ENCODE measurements at regions not wholly inside any gene's neighbourhood (a gene's known extent, or its start where the extent isn't known, plus 50 kb on each side); places are given as distances from the start of the nearest gene placed in this dataset.

DNA sequence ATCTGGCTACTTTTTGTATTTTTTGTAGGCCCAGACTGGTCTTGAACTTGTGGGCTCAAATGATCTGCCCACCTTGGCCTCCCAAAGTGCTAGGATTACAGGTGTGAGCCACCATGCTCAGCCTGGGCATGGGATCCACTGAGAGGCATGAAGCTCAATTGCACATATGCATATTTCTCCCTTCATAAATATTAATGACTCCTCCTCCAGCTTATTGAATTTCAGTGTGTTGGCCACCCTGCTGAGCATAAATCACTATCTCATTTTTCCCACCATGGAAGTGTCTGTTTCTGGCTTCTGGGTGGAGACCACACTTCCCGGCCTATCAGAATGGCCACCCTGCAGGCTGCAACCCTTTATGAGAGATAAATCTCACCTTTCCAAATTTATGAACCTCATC is 53.6 kb upstream of the KIF16B start:
- TF ChIP-seq USF1 (IDR thresholded peaks at IDR 0.05; ENCODE audit: borderline replicate concordance, low read depth), result no peak
- TF ChIP-seq SIN3A (IDR thresholded peaks at IDR 0.05; ENCODE audit: borderline replicate concordance, low read depth, low read length), result no peak
- TF ChIP-seq RCOR1 (IDR thresholded peaks at IDR 0.05; ENCODE audit: low read length), result no peak
- no peak for TF ChIP-seq POLR2AphosphoS5 (IDR thresholded peaks at IDR 0.05; ENCODE audit: low read depth, low read length)
- no peak for TF ChIP-seq FOSL2 (IDR thresholded peaks at IDR 0.05; ENCODE audit: borderline replicate concordance, low read depth)
- TF ChIP-seq, protein P1, sequence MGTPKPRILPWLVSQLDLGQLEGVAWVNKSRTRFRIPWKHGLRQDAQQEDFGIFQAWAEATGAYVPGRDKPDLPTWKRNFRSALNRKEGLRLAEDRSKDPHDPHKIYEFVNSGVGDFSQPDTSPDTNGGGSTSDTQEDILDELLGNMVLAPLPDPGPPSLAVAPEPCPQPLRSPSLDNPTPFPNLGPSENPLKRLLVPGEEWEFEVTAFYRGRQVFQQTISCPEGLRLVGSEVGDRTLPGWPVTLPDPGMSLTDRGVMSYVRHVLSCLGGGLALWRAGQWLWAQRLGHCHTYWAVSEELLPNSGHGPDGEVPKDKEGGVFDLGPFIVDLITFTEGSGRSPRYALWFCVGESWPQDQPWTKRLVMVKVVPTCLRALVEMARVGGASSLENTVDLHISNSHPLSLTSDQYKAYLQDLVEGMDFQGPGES (IDR thresholded peaks at IDR 0.05; ENCODE audit: low read depth, low read length), result no peak
- TF ChIP-seq GATA2 (CRISPR knock-in tag; IDR thresholded peaks at IDR 0.05), result no peak
- no peak for TF ChIP-seq FOXM1 (IDR thresholded peaks at IDR 0.05; ENCODE audit: low read depth)
- TF ChIP-seq TAF1 (IDR thresholded peaks at IDR 0.05; ENCODE audit: borderline replicate concordance, low read depth, low read length), result no peak
- no peak for TF ChIP-seq TCF12 (IDR thresholded peaks at IDR 0.05)
- TF ChIP-seq YY1 (IDR thresholded peaks at IDR 0.05; ENCODE audit: low read depth), result no peak
- no peak for TF ChIP-seq EZH2phosphoT487 (IDR thresholded peaks at IDR 0.05; ENCODE audit: borderline replicate concordance, low read depth)
- TF ChIP-seq RXRA (IDR thresholded peaks at IDR 0.05; ENCODE audit: borderline replicate concordance, low read depth), result no peak
- TF ChIP-seq RAD21 (IDR thresholded peaks at IDR 0.05; ENCODE audit: low read length), result no peak
- TF ChIP-seq, protein P2, sequence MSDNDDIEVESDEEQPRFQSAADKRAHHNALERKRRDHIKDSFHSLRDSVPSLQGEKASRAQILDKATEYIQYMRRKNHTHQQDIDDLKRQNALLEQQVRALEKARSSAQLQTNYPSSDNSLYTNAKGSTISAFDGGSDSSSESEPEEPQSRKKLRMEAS (IDR thresholded peaks at IDR 0.05; ENCODE audit: low read depth), result no peak
- TF ChIP-seq SMC3 (IDR thresholded peaks at IDR 0.05; ENCODE audit: low read depth, low read length), result no peak
- ChIA-PET CTCF (no interaction called here), POLR2A (no interaction called here)
- H3K9me2 ChIP-seq, result no peaks in the 10 kb centered on the region
- no peak overlapping the region for H3K27ac ChIP-seq (ENCODE audit: low read depth in 2 of 2, low read length in 1 of 2)
- no peaks in the 10 kb centered on the region for H3K36me3 ChIP-seq (replicated peaks in 1 of 2; ENCODE audit: control insufficient read depth in 1 of 2, insufficient read depth in 2 of 2, low read length in 1 of 2)
- no peak overlapping the region for H3K9ac ChIP-seq
- H3K9me3 ChIP-seq, result no peaks in the 10 kb centered on the region; the same call in 1 of the 2 replicates
- H2AFZ ChIP-seq (ENCODE audit: low read depth), result no peak overlapping the region
- no peak for DNase-seq
- no peaks in the 10 kb centered on the region for H3K4me1 ChIP-seq (ENCODE audit: control insufficient read depth in 1 of 2, insufficient read depth in 2 of 2, low read depth in 1 of 2, low read length in 1 of 2)
- no peaks in the 10 kb centered on the region for H3K79me2 ChIP-seq (ENCODE audit: insufficient read depth)
- no peak overlapping the region for H3K4me3 ChIP-seq (ENCODE audit: low read depth in 2 of 2, low read length in 1 of 2)
- WGBS (ENCODE audit: low lambda C conversion rate), result 58% methylated on average over 1 of the region's 1 CpG
- no peak overlapping the region for H3K4me2 ChIP-seq
- H3K27me3 ChIP-seq (ENCODE audit: insufficient read depth), result no peaks in the 10 kb centered on the region
- no peaks in the 10 kb centered on the region for H4K20me1 ChIP-seq (ENCODE audit: insufficient read depth)
- H3F3A ChIP-seq (replicated peaks; ENCODE audit: insufficient read depth), result no peaks in the 10 kb centered on the region

- no peak for DNase-seq
- Histone ChIP-seq H3F3A (replicated peaks; ENCODE audit: insufficient read depth) (no peaks in the 10 kb centered on the region), H3K4me1 (ENCODE audit: control insufficient read depth in 1 of 2, insufficient read depth in 2 of 2, low read depth in 1 of 2, low read length in 1 of 2) (no peaks in the 10 kb centered on the region), H3K36me3 (replicated peaks in 1 of 2; ENCODE audit: control insufficient read depth in 1 of 2, insufficient read depth in 2 of 2, low read length in 1 of 2) (no peaks in the 10 kb centered on the region), H3K4me2 (no peak overlapping the region), H3K9me2 (no peaks in the 10 kb centered on the region), H3K9me3 (no peaks in the 10 kb centered on the region; the same call in 1 of the 2 replicates), H4K20me1 (ENCODE audit: insufficient read depth) (no peaks in the 10 kb centered on the region), H3K27ac (ENCODE audit: low read depth in 2 of 2, low read length in 1 of 2) (no peak overlapping the region), H3K79me2 (ENCODE audit: insufficient read depth) (no peaks in the 10 kb centered on the region), H3K9ac (no peak overlapping the region), H3K4me3 (ENCODE audit: low read depth in 2 of 2, low read length in 1 of 2) (no peak overlapping the region), H2AFZ (ENCODE audit: low read depth) (no peak overlapping the region), H3K27me3 (ENCODE audit: insufficient read depth) (no peaks in the 10 kb centered on the region)
- 31% methylated on average over 1 of the region's 1 CpG for WGBS (ENCODE audit: low lambda C conversion rate)
- TF ChIP-seq NRF1 (IDR thresholded peaks at IDR 0.05; ENCODE audit: low read depth, low read length) (no peak), GABPA (IDR thresholded peaks at IDR 0.05; ENCODE audit: low read depth) (no peak), TAF1 (IDR thresholded peaks at IDR 0.05; ENCODE audit: borderline replicate concordance, low read depth, low read length) (no peak), USF1 (IDR thresholded peaks at IDR 0.05; ENCODE audit: borderline replicate concordance, low read depth) (no peak), GATA2 (CRISPR knock-in tag; IDR thresholded peaks at IDR 0.05) (no peak), SMC3 (IDR thresholded peaks at IDR 0.05; ENCODE audit: low read depth, low read length) (no peak), FOXJ3 (CRISPR knock-in tag; IDR thresholded peaks at IDR 0.05) (no peak)
- TF ChIP-seq, protein P2 (IDR thresholded peaks at IDR 0.05; ENCODE audit: low read depth), result no peak
- POLR2A ChIA-PET, result no interaction called here
- CTCF ChIA-PET, result no interaction called here
These were observed 50.9 kb upstream of the KIF16B start for GRCh38 chr20:16624106-16624505.

Data from SK-N-SH (cell line).